CD4-positive, alpha-beta memory T cell (primary cell): ENCODE measurements at regions not wholly inside any gene's neighbourhood (a gene's known extent, or its start where the extent isn't known, plus 50 kb on each side); places are given as distances from the start of the nearest gene placed in this dataset.

Source experiments
- CTCF ChIA-PET: fragments of 350-600 bp; sonication (Branson Sonifier 250); formaldehyde crosslinking; loops from one replicate; lab custom pipeline; 2021; ENCODE audit warnings: inconsistent platforms; ENCODE audit not compliant: partially characterized antibody; lab: Charles Lee
- POLR2A ChIA-PET: fragments of 350-600 bp; sonication (Branson Sonifier 250); formaldehyde crosslinking; loops from one replicate; lab custom pipeline; 2021; ENCODE audit not compliant: partially characterized antibody; lab: Charles Lee
- DNase-seq, 5 donors: peaks; one replicate each; pipeline versions ENCODE4 v3.0.0 to v3.0.0-alpha.2; 2020 to 2022; ENCODE audit warnings: mixed read lengths in 1 of 5
- H3K27ac ChIP-seq: one replicate; pipeline ENCODE4 v1.7.0; 2013; ENCODE audit warnings: low read depth, low read length
- H3K27me3 ChIP-seq: 2 replicates; pipeline ENCODE4 v1.7.0; 2013; ENCODE audit warnings: mild to moderate bottlenecking, low read length, moderate library complexity; ENCODE audit not compliant: insufficient read depth
- H3K36me3 ChIP-seq: 2 replicates; pipeline ENCODE4 v1.7.0; 2013; ENCODE audit warnings: mild to moderate bottlenecking, low read length, moderate library complexity; ENCODE audit not compliant: insufficient read depth
- H3K4me1 ChIP-seq: 2 replicates; pipeline ENCODE4 v1.7.0; 2013; ENCODE audit warnings: mild to moderate bottlenecking, low read length, moderate library complexity; ENCODE audit not compliant: insufficient read depth
- H3K4me3 ChIP-seq, 2 donors: one replicate each; pipeline ENCODE4 v1.7.0; 2013; ENCODE audit warnings: low read length in 2 of 2, mild to moderate bottlenecking in 1 of 2
- H3K9me3 ChIP-seq, 2 donors: one replicate each; pipeline ENCODE4 v1.7.0; 2013; ENCODE audit warnings: low read length in 2 of 2, control low read depth in 1 of 2; ENCODE audit not compliant: control insufficient read depth in 1 of 2
- H3K27ac Mint-ChIP-seq, 7 donors: one replicate each; pipeline ENCODE4 v1.8.0; 2020 to 2021; ENCODE audit warnings: mixed read lengths in 7 of 7, mild to moderate bottlenecking in 6 of 7, inconsistent platforms in 3 of 7, moderate library complexity in 3 of 7
- H3K27me3 Mint-ChIP-seq, 2 donors: one replicate each; pipeline ENCODE4 v1.8.0; 2020 to 2021; ENCODE audit warnings: mixed read lengths in 2 of 2
- H3K36me3 Mint-ChIP-seq, 2 donors: one replicate each; pipeline ENCODE4 v1.8.0; 2020 to 2021; ENCODE audit warnings: mixed read lengths in 2 of 2, inconsistent platforms in 1 of 2, mild to moderate bottlenecking in 1 of 2
- H3K4me1 Mint-ChIP-seq, 4 donors: one replicate each; pipeline ENCODE4 v1.8.0; 2020 to 2021; ENCODE audit warnings: mixed read lengths in 4 of 4, mild to moderate bottlenecking in 1 of 4
- H3K4me3 Mint-ChIP-seq, 8 donors: one replicate each; pipeline ENCODE4 v1.8.0; 2020 to 2021; ENCODE audit warnings: mixed read lengths in 8 of 8, mild to moderate bottlenecking in 7 of 8, moderate library complexity in 6 of 8, inconsistent platforms in 3 of 8
- H3K9me3 Mint-ChIP-seq, 8 donors: one replicate each; pipeline ENCODE4 v1.8.0; 2020 to 2021; ENCODE audit warnings: mixed read lengths in 8 of 8, mild to moderate bottlenecking in 5 of 8, inconsistent platforms in 3 of 8, moderate library complexity in 1 of 8
- intact Hi-C: fragments of 100-400 bp; cut with micrococcal nuclease; formaldehyde crosslinking; loops from one replicate; pipeline ENCODE4 v1.15.1; 2023

DNA sequence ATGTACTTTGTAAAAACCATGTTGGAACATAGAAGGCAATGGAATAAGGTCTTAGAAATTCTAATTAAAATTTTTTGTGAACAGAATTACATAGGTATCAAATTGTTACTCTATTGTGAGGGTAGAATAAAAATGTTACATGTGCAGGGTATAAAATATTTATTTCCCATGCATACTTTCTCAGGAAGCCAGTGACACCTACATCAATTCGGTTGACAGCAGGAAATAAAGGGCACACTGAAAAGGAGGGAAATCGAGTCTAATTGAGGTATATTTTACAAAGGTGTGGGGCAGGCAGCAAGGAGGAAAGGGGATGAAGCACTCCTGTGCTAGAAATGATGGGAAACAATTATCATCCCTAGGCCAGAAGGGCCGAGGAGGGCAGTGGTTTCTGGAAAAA, 244.9 kb downstream of the C7orf25 start:
- no peak overlapping the region for H3K27ac ChIP-seq
- Mint-ChIP-seq H3K36me3 (no peaks in the 10 kb centered on the region), H3K9me3 (peaks cover 0 to 31% (median 19%) of the 10 kb centered on the region in 8 donors), H3K4me1 (no peaks in the 10 kb centered on the region), H3K27me3 (no peaks in the 10 kb centered on the region), H3K27ac (no peak overlapping the region), H3K4me3 (no peak overlapping the region)
- intact Hi-C loops, result no loop called here
- no peaks in the 10 kb centered on the region for H3K27me3 ChIP-seq
- DNase-seq, result no peak
- H3K9me3 ChIP-seq, result no peaks in the 10 kb centered on the region
- H3K4me1 ChIP-seq, result no peaks in the 10 kb centered on the region
- CTCF ChIA-PET, result no interaction called here
- no peak overlapping the region for H3K4me3 ChIP-seq
- no peaks in the 10 kb centered on the region for H3K36me3 ChIP-seq
- POLR2A ChIA-PET, result no interaction called here

DNA sequence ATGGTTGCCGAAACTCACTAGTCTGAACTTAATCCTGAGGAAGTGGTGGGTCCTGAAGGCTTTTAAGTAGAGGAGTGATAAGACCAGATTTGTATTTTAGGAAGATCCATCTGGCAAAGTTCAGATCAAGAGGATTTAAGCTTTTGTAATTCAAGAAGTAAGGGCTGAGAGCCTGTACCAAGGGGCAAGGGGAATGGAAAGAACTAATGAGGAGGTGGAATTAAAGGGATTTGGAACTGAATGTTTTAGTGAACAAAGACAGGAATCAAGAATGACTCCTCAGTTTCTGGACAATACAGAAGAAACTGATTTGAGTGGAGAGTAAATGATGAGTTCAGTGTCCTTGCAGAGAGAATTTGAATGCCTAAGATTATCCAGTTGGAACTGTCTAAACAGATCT, 249.0 kb downstream of the C7orf25 start:
- Mint-ChIP-seq H3K27ac (no peak overlapping the region), H3K4me1 (no peaks in the 10 kb centered on the region), H3K9me3 (peaks cover 0 to 34% (median 18%) of the 10 kb centered on the region in 8 donors), H3K4me3 (no peak overlapping the region), H3K27me3 (no peaks in the 10 kb centered on the region), H3K36me3 (no peaks in the 10 kb centered on the region)
- Histone ChIP-seq H3K4me3 (no peak overlapping the region), H3K9me3 (no peaks in the 10 kb centered on the region), H3K36me3 (no peaks in the 10 kb centered on the region), H3K27ac (no peak overlapping the region), H3K27me3 (no peaks in the 10 kb centered on the region), H3K4me1 (no peaks in the 10 kb centered on the region)
- no peak for DNase-seq
- intact Hi-C loops, result no loop called here
- CTCF ChIA-PET, result no interaction called here
- POLR2A ChIA-PET, result no interaction called here

DNA sequence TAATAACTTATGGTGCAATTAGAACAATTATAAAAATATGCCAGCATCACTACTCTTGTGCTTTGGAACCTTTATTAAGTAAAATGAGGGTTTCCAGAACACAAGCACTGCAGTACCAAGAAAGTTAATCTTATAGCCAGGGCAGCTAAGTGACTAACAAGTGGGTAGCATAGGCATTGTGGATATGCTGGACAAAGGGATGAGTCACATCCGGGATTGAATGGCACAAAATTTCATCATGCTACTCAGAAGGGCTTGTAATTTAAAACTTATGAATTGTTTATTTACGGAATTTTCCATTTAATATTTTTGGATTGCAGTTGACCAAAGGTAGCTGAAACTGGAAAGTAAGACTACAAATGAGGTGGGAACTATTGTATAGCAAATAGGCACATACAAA, 250.6 kb downstream of the C7orf25 start:
- intact Hi-C loops, result no loop called here
- Mint-ChIP-seq H3K36me3 (no peaks in the 10 kb centered on the region), H3K4me3 (no peak overlapping the region), H3K27ac (no peak overlapping the region), H3K27me3 (no peaks in the 10 kb centered on the region), H3K4me1 (no peaks in the 10 kb centered on the region), H3K9me3 (peaks cover 3 to 20% (median 10%) of the 10 kb centered on the region in 8 donors)
- no peak for DNase-seq
- CTCF ChIA-PET, result no interaction called here
- no peaks in the 10 kb centered on the region for H3K27me3 ChIP-seq
- no peak overlapping the region for H3K4me3 ChIP-seq
- no peaks in the 10 kb centered on the region for H3K9me3 ChIP-seq
- no peak overlapping the region for H3K27ac ChIP-seq
- POLR2A ChIA-PET, result no interaction called here
- H3K4me1 ChIP-seq, result no peaks in the 10 kb centered on the region
- H3K36me3 ChIP-seq, result no peaks in the 10 kb centered on the region

DNA sequence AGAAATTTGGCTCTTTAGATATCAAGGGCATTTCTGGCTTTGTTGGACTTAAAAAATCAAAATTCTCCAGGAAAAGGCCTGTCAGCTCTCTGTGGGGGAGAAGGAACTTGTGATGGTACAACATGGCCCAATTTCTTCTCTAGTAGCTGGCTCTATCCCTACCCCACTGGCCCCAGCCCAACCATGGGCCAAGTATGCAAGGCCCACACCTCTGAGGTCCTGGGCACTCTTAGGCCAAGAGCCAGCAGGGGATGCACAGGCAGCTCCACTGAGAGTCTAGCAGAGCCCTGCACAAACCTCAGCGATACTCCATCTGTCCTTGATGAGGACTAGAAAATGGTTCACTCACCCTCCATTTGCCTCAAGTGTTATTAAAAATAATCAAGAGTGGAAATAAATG, 261.2 kb downstream of the C7orf25 start:
- Histone ChIP-seq H3K4me1 (no peaks in the 10 kb centered on the region), H3K27ac (no peak overlapping the region), H3K36me3 (no peaks in the 10 kb centered on the region), H3K9me3 (no peaks in the 10 kb centered on the region), H3K27me3 (no peaks in the 10 kb centered on the region), H3K4me3 (no peak overlapping the region)
- ChIA-PET POLR2A (no interaction called here), CTCF (no interaction called here)
- intact Hi-C loops, result no loop called here
- H3K4me1 Mint-ChIP-seq, result no peaks in the 10 kb centered on the region
- DNase-seq, result no peak
- no peak overlapping the region for H3K4me3 Mint-ChIP-seq
- H3K27ac Mint-ChIP-seq, result no peak overlapping the region
- peaks cover 0 to 2% of the 10 kb centered on the region in 2 donors for H3K36me3 Mint-ChIP-seq
- H3K27me3 Mint-ChIP-seq, result no peaks in the 10 kb centered on the region
- peaks cover 0 to 19% (median 11%) of the 10 kb centered on the region in 8 donors for H3K9me3 Mint-ChIP-seq

DNA sequence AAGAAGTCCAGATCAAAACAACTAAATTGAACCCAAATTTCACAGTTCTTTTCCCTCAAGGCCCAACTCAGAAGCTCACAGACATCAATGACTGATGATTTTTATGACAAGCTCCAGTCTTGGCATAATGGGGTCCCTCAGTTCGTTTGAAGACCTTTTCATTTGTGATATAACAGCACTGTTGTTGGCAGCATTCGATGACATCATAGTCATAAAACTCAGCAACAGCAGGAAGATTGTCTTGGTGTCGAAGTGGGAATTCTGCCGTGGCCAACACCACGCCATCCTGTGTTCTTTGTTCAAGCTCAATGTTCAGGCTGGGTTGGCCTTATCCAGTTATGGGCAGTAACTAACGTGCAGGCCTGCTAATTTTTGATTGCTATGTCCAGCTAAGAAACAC, 261.7 kb downstream of the C7orf25 start:
- Mint-ChIP-seq H3K36me3 (peaks cover 0 to 2% of the 10 kb centered on the region in 2 donors), H3K9me3 (peaks cover 0 to 15% (median 8%) of the 10 kb centered on the region in 8 donors), H3K27ac (no peak overlapping the region), H3K27me3 (no peaks in the 10 kb centered on the region), H3K4me1 (no peaks in the 10 kb centered on the region), H3K4me3 (no peak overlapping the region)
- DNase-seq, result no peak
- Histone ChIP-seq H3K36me3 (no peaks in the 10 kb centered on the region), H3K27ac (no peak overlapping the region), H3K4me3 (no peak overlapping the region), H3K27me3 (no peaks in the 10 kb centered on the region), H3K4me1 (no peaks in the 10 kb centered on the region), H3K9me3 (no peaks in the 10 kb centered on the region)
- intact Hi-C loops, result no loop called here
- ChIA-PET CTCF (no interaction called here), POLR2A (no interaction called here)

DNA sequence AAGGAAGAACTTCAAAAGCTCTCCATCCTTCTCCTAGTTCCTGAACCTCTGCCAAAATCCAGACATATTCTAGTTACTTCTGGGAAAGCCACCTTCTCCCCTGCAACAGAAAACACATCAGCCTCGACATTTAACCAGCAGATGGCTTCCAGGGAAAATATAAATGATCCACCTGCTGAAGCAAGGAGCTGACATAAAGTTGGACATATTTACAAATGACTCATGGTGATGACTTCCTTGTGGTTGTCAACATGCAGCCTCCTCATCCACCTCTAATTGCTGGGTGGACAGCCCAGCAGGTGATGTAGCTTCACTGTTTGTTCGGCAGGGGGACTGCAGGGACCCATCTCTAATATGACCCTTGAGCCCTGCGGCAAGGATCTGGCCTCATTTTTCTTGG, 266.0 kb downstream of the C7orf25 start:
- Mint-ChIP-seq H3K27me3 (peaks cover 0 to 1% of the 10 kb centered on the region in 2 donors), H3K4me3 (no peak overlapping the region), H3K9me3 (peaks cover 0 to 7% (median 0%) of the 10 kb centered on the region in 8 donors), H3K4me1 (no peaks in the 10 kb centered on the region), H3K36me3 (no peaks in the 10 kb centered on the region), H3K27ac (no peak overlapping the region)
- DNase-seq, result no peak
- intact Hi-C loops, result no loop called here
- Histone ChIP-seq H3K4me3 (no peak overlapping the region), H3K9me3 (no peaks in the 10 kb centered on the region), H3K4me1 (no peaks in the 10 kb centered on the region), H3K27ac (no peak overlapping the region), H3K36me3 (no peaks in the 10 kb centered on the region), H3K27me3 (no peaks in the 10 kb centered on the region)
- POLR2A ChIA-PET, result no interaction called here
- CTCF ChIA-PET, result no interaction called here

DNA sequence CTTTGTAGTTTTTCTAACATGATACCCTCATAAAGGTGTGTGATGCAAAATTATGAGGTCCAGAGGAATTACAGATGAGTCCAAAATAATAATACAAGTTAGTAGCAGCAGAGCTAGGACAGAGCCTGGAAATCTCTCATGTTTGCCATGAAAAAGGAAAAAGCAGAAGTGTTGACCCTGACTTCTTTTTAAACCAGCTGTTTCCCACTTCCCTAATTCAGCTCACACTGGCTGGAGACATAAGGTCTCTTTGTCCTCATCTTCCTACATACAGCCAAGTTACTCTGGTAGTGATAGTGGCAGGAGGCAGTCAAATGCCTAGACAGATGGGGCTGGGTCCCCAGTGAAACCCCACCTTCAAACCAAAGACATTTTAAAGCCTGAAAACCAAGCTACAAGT, 269.2 kb downstream of the C7orf25 start:
- no peak overlapping the region for H3K27ac Mint-ChIP-seq
- peaks cover 0 to 2% of the 10 kb centered on the region in 2 donors for H3K27me3 Mint-ChIP-seq
- H3K27me3 ChIP-seq, result no peaks in the 10 kb centered on the region
- ChIA-PET CTCF (no interaction called here), POLR2A (no interaction called here)
- H3K4me1 ChIP-seq, result no peaks in the 10 kb centered on the region
- no peak overlapping the region for H3K4me3 Mint-ChIP-seq
- H3K36me3 ChIP-seq, result no peaks in the 10 kb centered on the region
- intact Hi-C loops, result no loop called here
- no peak overlapping the region for H3K27ac ChIP-seq
- no peak overlapping the region for H3K4me3 ChIP-seq
- H3K36me3 Mint-ChIP-seq, result no peaks in the 10 kb centered on the region
- peaks cover 0 to 7% (median under 1%) of the 10 kb centered on the region in 8 donors for H3K9me3 Mint-ChIP-seq
- no peaks in the 10 kb centered on the region for H3K4me1 Mint-ChIP-seq
- no peaks in the 10 kb centered on the region for H3K9me3 ChIP-seq
- no peak for DNase-seq

DNA sequence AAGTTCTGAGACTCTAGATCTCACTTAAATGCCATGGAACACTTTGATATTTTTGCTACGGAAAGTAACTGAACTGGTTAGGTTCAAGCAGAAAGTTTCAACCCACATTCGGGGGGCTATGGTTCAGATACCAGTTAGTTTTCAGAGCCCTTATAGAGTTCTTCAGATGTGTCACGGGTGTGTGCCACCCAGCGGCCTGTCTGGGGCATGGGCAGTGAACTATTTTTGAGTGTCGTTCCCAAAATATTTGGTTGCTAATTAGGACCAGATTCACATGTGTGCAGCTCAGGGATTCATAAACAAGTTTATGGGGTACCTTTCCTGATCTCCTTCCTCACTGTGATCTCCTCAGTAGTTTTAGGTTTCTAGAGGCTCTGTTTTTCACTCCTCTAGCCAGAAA, 271.9 kb downstream of the C7orf25 start:
- no peak overlapping the region for H3K4me3 ChIP-seq
- H3K36me3 ChIP-seq, result no peaks in the 10 kb centered on the region
- Mint-ChIP-seq H3K4me1 (no peaks in the 10 kb centered on the region), H3K27me3 (peaks cover 0 to 6% of the 10 kb centered on the region in 2 donors), H3K4me3 (no peak overlapping the region), H3K36me3 (no peaks in the 10 kb centered on the region), H3K27ac (no peak overlapping the region), H3K9me3 (peaks cover 0 to 8% (median under 1%) of the 10 kb centered on the region in 8 donors)
- no peak for DNase-seq
- intact Hi-C loops, result no loop called here
- no peaks in the 10 kb centered on the region for H3K27me3 ChIP-seq
- ChIA-PET POLR2A (no interaction called here), CTCF (no interaction called here)
- no peaks in the 10 kb centered on the region for H3K4me1 ChIP-seq
- no peaks in the 10 kb centered on the region for H3K9me3 ChIP-seq
- H3K27ac ChIP-seq, result no peak overlapping the region
